IPS DF 6.9 (cell line): ENCODE measurements at regions not wholly inside any gene's neighbourhood (a gene's known extent, or its start where the extent isn't known, plus 50 kb on each side); places are given as distances from the start of the nearest gene placed in this dataset.

ENCODE experiments used
- DNase-seq: peaks from one replicate; pipeline ENCODE4 v3.0.0-alpha.2; 2013; ENCODE audit warnings: low read depth, low spot score
- H3K27ac ChIP-seq: one replicate; pipeline ENCODE4 v1.5.1; 2013; ENCODE audit warnings: low read length, control low read depth
- H3K27me3 ChIP-seq: 2 replicates; pipeline ENCODE4 v1.6.1; 2013; ENCODE audit warnings: mild to moderate bottlenecking, low read length; ENCODE audit not compliant: control insufficient read depth, insufficient read depth
- H3K36me3 ChIP-seq: 2 replicates; pipeline ENCODE4 v1.6.1; 2013; ENCODE audit warnings: low read length; ENCODE audit not compliant: control insufficient read depth, insufficient read depth
- H3K4me1 ChIP-seq: 2 replicates; pipeline ENCODE4 v1.6.1; 2013; ENCODE audit warnings: low read length; ENCODE audit not compliant: control insufficient read depth, insufficient read depth
- H3K4me3 ChIP-seq: 2 replicates; pipeline ENCODE4 v1.5.1; 2013; ENCODE audit warnings: mild to moderate bottlenecking, low read length
- H3K9me3 ChIP-seq: 2 replicates; pipeline ENCODE4 v1.6.1; 2013; ENCODE audit warnings: low read length, inconsistent platforms; ENCODE audit not compliant: control insufficient read depth, insufficient read depth
- WGBS: extraction: QIAGEN DNeasy Blood & Tissue Kit; methylation state at CpG from one replicate; pipeline ENCODE4 v1.1.7; 2013; ENCODE audit warnings: mixed read lengths, missing lambda C conversion rate; ENCODE audit not compliant: insufficient read length, insufficient coverage; 5-methylcytosine and 5-hydroxymethylcytosine counted together

DNA sequence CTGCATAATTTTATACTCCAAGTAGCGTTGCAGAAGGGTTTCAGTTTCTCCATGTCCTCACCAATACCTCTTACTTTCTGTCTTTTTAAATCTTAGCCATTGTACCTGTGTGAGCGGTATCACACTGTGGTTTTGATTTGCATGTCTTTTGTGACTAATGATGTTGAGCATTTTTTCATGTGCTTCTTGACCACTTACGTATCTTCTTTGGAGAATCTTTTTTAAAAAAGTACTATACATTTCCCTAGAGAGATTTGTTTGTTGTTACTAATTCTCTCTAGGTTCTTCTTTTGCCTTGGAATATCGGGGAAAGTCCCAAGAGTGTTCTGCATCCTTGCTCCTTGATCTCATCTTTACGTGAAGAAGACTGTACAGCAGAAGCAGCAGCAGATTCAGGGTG is 81.8 kb upstream of the WARS2 start:
- no peaks in the 10 kb centered on the region for H3K4me1 ChIP-seq
- WGBS, result no CpG with 5 or more reads among the region's 5 CpGs
- H3K36me3 ChIP-seq, result no peaks in the 10 kb centered on the region
- DNase-seq, result no peak
- no peak overlapping the region for H3K4me3 ChIP-seq
- no peak overlapping the region for H3K27ac ChIP-seq
- H3K27me3 ChIP-seq, result no peaks in the 10 kb centered on the region
- no peaks in the 10 kb centered on the region for H3K9me3 ChIP-seq

GRCh38 chr1:119225265-119225664 is 84.8 kb upstream of the WARS2 start:
- Histone ChIP-seq H3K36me3 (no peaks in the 10 kb centered on the region), H3K4me3 (no peak overlapping the region), H3K4me1 (no peaks in the 10 kb centered on the region), H3K27ac (no peak overlapping the region), H3K27me3 (no peaks in the 10 kb centered on the region), H3K9me3 (no peaks in the 10 kb centered on the region)
- DNase-seq, result no peak

GRCh38 chr1:119225831-119226230 is 85.4 kb upstream of the WARS2 start:
- Histone ChIP-seq H3K27me3 (no peaks in the 10 kb centered on the region), H3K4me1 (no peaks in the 10 kb centered on the region), H3K9me3 (no peaks in the 10 kb centered on the region), H3K27ac (no peak overlapping the region), H3K36me3 (no peaks in the 10 kb centered on the region), H3K4me3 (no peak overlapping the region)
- WGBS, result no CpG with 5 or more reads among the region's 2 CpGs
- DNase-seq, result no peak

GRCh38 chr1:119226321-119226720 is 85.9 kb upstream of the WARS2 start:
- Histone ChIP-seq H3K9me3 (no peaks in the 10 kb centered on the region), H3K36me3 (no peaks in the 10 kb centered on the region), H3K4me3 (no peak overlapping the region), H3K4me1 (no peaks in the 10 kb centered on the region), H3K27me3 (no peaks in the 10 kb centered on the region), H3K27ac (no peak overlapping the region)
- no CpG with 5 or more reads among the region's 1 CpG for WGBS
- no peak for DNase-seq

DNA sequence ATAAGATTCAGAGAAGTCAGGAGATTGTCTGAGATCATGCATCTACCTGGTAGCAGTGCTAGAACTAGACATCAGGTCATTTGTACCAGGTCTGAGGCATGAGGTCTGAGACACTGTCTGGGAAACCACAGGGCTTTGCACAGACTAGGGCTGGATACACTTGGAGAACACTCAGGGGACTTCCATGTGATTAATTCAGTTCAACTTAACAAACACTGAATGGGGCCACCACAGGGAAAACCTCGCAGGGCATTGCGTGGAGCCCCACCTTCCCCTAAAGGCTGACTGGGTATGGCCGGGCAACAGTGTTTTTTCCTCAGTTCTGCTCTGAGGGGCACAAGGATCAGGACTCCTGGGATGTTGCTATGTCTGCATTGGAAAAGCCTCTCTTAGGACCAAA is 86.5 kb upstream of the WARS2 start:
- Histone ChIP-seq H3K4me1 (no peaks in the 10 kb centered on the region), H3K27me3 (no peaks in the 10 kb centered on the region), H3K9me3 (no peaks in the 10 kb centered on the region), H3K4me3 (no peak overlapping the region), H3K27ac (no peak overlapping the region), H3K36me3 (no peaks in the 10 kb centered on the region)
- no CpG with 5 or more reads among the region's 3 CpGs for WGBS
- no peak for DNase-seq

GRCh38 chr1:119227456-119227855 is 87.0 kb upstream of the WARS2 start:
- Histone ChIP-seq H3K27ac (no peak overlapping the region), H3K4me1 (no peaks in the 10 kb centered on the region), H3K9me3 (no peaks in the 10 kb centered on the region), H3K4me3 (no peak overlapping the region), H3K36me3 (no peaks in the 10 kb centered on the region), H3K27me3 (no peaks in the 10 kb centered on the region)
- WGBS, result no CpG with 5 or more reads among the region's 2 CpGs
- no peak for DNase-seq

DNA sequence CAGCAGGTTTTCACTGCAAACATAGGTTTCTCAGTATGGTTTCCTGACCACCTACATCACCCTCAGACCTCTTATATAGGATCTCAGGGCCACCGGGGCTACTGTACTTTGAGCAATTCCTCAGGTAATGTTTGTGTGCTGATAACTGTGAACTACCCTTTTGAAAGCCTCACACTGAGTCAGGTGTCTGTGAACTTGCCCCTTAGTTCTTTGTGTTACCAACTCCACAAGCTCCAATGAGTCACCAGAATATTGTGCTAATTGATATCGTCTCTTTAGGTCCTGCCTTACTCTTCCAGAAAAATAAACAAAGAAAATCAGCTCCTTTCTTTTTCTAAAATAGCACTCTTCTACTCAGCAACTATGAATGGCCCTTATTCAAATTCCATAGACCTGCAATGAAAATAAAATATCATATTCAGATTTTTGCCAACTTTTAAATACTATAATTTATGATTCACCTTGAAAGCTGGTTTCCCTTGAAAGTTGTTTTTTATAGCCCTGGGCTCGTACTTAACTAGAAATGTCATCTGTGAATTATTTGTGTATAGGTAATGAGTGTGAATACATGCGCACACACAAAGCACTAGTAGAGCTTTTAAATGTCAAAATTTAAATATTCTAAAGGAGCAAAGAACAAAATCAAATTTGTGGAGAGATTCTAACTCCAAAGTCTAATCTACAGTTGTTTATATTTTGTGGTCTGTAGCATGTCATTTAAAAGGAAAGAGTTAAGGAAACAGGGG is 88.1 kb upstream of the WARS2 start:
- WGBS, result no CpG with 5 or more reads among the region's 4 CpGs
- Histone ChIP-seq H3K27me3 (no peaks in the 10 kb centered on the region), H3K4me1 (no peaks in the 10 kb centered on the region), H3K9me3 (no peaks in the 10 kb centered on the region), H3K4me3 (no peak overlapping the region), H3K27ac (no peak overlapping the region), H3K36me3 (no peaks in the 10 kb centered on the region)
- DNase-seq, result no peak

GRCh38 chr1:119235120-119235519 is 94.7 kb upstream of the WARS2 start:
- WGBS, result no CpG with 5 or more reads among the region's 2 CpGs
- H3K36me3 ChIP-seq, result no peaks in the 10 kb centered on the region

DNA sequence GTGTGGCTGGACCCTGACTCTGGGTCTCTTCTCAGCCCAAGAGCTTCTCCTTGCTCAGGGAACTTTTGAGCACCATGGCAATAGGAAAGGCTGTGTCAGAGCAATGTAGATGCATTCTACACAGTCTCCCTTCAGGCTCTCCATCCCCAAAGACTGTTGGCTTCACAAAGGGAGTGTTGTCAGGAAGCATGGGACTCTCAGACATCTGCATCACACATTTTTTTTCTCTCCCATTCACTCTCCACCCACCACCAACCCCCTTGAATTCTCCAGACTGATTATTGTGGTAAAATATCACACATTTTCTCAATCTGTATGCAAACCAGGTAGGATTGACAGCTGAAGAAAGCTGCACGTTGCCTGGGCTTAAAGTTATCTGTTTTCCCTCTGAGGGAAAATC is 105.4 kb upstream of the WARS2 start:
- no CpG with 5 or more reads among the region's 1 CpG for WGBS
- Histone ChIP-seq H3K27me3 (no peaks in the 10 kb centered on the region), H3K27ac (no peak overlapping the region), H3K36me3 (no peaks in the 10 kb centered on the region), H3K9me3 (no peaks in the 10 kb centered on the region), H3K4me1 (no peaks in the 10 kb centered on the region), H3K4me3 (no peak overlapping the region)
- no peak for DNase-seq

More at GRCh38 chr1:119235120-119235519, 94.7 kb upstream of the WARS2 start:
- Histone ChIP-seq H3K27me3 (no peaks in the 10 kb centered on the region), H3K9me3 (no peaks in the 10 kb centered on the region), H3K27ac (no peak overlapping the region), H3K4me1 (no peaks in the 10 kb centered on the region), H3K4me3 (no peak overlapping the region)
- no peak for DNase-seq

DNA sequence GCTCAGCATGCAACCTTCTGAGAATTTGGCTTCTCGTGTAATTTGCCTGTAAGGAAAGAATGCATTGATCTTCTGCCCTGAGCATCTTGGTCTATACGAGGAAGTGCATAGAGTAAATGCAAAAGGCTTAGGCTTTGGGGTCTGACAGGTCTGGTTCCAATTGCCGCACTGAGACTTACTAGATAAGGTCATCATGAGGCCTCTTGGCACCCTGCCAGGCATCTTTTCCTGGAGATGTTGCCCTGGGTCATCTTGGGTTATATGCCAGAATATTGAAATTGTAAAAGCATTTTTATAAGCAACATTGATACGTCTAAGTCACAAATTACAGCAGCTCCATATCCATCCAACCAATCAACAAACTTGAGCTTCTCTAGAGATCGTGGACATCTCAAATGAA is 108.8 kb upstream of the WARS2 start:
- Histone ChIP-seq H3K36me3 (no peaks in the 10 kb centered on the region), H3K4me1 (no peaks in the 10 kb centered on the region), H3K27ac (no peak overlapping the region), H3K27me3 (no peaks in the 10 kb centered on the region), H3K9me3 (no peaks in the 10 kb centered on the region), H3K4me3 (no peak overlapping the region)
- WGBS, result no CpG with 5 or more reads among the region's 5 CpGs
- DNase-seq, result no peak

GRCh38 chr1:119250299-119250698 is 109.8 kb upstream of the WARS2 start:
- H3K4me3 ChIP-seq, result no peak overlapping the region
- no peaks in the 10 kb centered on the region for H3K27me3 ChIP-seq
- DNase-seq, result no peak
- H3K9me3 ChIP-seq, result no peaks in the 10 kb centered on the region
- no CpG with 5 or more reads among the region's 1 CpG for WGBS
- no peaks in the 10 kb centered on the region for H3K4me1 ChIP-seq
- H3K36me3 ChIP-seq, result no peaks in the 10 kb centered on the region
- no peak overlapping the region for H3K27ac ChIP-seq
